HCT116 (cell line): ENCODE measurements at regions not wholly inside any gene's neighbourhood (a gene's known extent, or its start where the extent isn't known, plus 50 kb on each side); places are given as distances from the start of the nearest gene placed in this dataset.

Source experiments
- ATAC-seq: fragments of 200-7000 bp; cut with Tn5 transposase; 2 replicates; pipeline ENCODE4 v1.9.1; 2020; ENCODE audit warnings: mild to moderate bottlenecking, moderate library complexity
- BruUV-seq: library from RNA; stranded (reverse); fragments of 400-500 nt; replicated peaks from 2 replicates; lab custom pipeline; 2021; lab: Mats Ljungman, UMichigan
- CTCF ChIA-PET: fragments of 300-600 bp; sonication (Branson Sonifier 250); formaldehyde crosslinking; loops from one replicate; lab custom pipeline; 2021; ENCODE audit warnings: antibody characterized with exemption; lab: Charles Lee
- POLR2A ChIA-PET: fragments of 300-600, 350-600 bp; sonication (Branson Sonifier 250); formaldehyde crosslinking; loops from one replicate; lab custom pipeline; 2021; ENCODE audit warnings: antibody characterized with exemption; lab: Charles Lee
- RAD21 ChIA-PET, 2 experiments: fragments of 300-600 bp; sonication (Branson Sonifier 250); formaldehyde crosslinking; loops; one replicate each; lab custom pipeline; 2023; ENCODE audit warnings: low total read pairs in 2 of 2; ENCODE audit not compliant: uncharacterized antibody in 2 of 2, unreplicated experiment in 2 of 2, low non-redundant PET in 1 of 2; lab: Charles Lee
- DNase-seq: peaks from one replicate; pipeline ENCODE4 v3.0.0-alpha.2; 2010; ENCODE audit warnings: low read depth, low spot score
- H2AFZ ChIP-seq: fragments of 200-600 bp; shearing (Covaris generic), sonication (generic); 2 replicates; pipeline ENCODE4 v1.6.1; 2017; ENCODE audit warnings: low read depth, mixed run types, mixed read lengths, antibody characterized with exemption, low read length; ENCODE audit not compliant: poor library complexity, severe bottlenecking
- H3K27ac ChIP-seq: 2 replicates; pipeline ENCODE4 v1.5.1; 2012; ENCODE audit warnings: low read depth, low read length
- H3K27me3 ChIP-seq: fragments of 200-600 bp; sonication (generic); 2 replicates; pipeline ENCODE4 v1.6.1; 2016; ENCODE audit warnings: mixed run types, low read length, mixed read lengths; ENCODE audit not compliant: insufficient read depth
- H3K36me3 ChIP-seq, 2 experiments: fragments of 200-500 bp in 1 of 2; fragments of 200-600 bp in 1 of 2; sonication (Bioruptor generic) in 1 of 2; sonication (generic) in 1 of 2; 2 replicates each; pipeline versions ENCODE4 v1.5.1 to v1.6.1; 2014 to 2016; ENCODE audit warnings: low read length in 2 of 2, inconsistent platforms in 1 of 2, mixed read lengths in 1 of 2, mixed run types in 1 of 2; ENCODE audit not compliant: insufficient read depth in 2 of 2, control insufficient read depth in 1 of 2
- H3K4me1 ChIP-seq, 2 experiments: fragments of 200-600 bp in 1 of 2; sonication (generic) in 1 of 2; 2 replicates each; pipeline versions ENCODE4 v1.5.1 to v1.6.1; 2012 to 2017; ENCODE audit warnings: low read length in 2 of 2, inconsistent platforms in 1 of 2, mild to moderate bottlenecking in 1 of 2, mixed read lengths in 1 of 2, mixed run types in 1 of 2, moderate library complexity in 1 of 2; ENCODE audit not compliant: insufficient read depth in 2 of 2, control insufficient read depth in 1 of 2
- H3K4me2 ChIP-seq: fragments of 200-600 bp; sonication (generic); 2 replicates; pipeline ENCODE4 v1.6.1; 2017; ENCODE audit warnings: mixed run types, low read length, mixed read lengths
- H3K4me3 ChIP-seq, 2 experiments: fragments of 200-600 bp in 1 of 2; sonication (generic) in 1 of 2; replicated peaks in 1 of 2; 2 replicates each; pipeline ENCODE4 v1.5.1; 2011 to 2016; ENCODE audit warnings: low read length in 2 of 2, control low read depth in 1 of 2, low read depth in 1 of 2, mild to moderate bottlenecking in 1 of 2, mixed read lengths in 1 of 2, mixed run types in 1 of 2
- H3K79me2 ChIP-seq: fragments of 200-600 bp; sonication (generic); 2 replicates; pipeline ENCODE4 v1.6.1; 2017; ENCODE audit warnings: mild to moderate bottlenecking, mixed run types, low read length, moderate library complexity, mixed read lengths; ENCODE audit not compliant: insufficient read depth
- H3K9ac ChIP-seq: fragments of 200-600 bp; sonication (generic); 2 replicates; pipeline ENCODE4 v1.6.1; 2016; ENCODE audit warnings: low read length, mixed read lengths
- H3K9me2 ChIP-seq: fragments of 200-600 bp; sonication (generic), shearing (Covaris generic); 2 replicates; pipeline ENCODE4 v1.6.1; 2017; ENCODE audit warnings: mixed run types, mild to moderate bottlenecking, moderate library complexity; ENCODE audit not compliant: insufficient read depth
- H3K9me3 ChIP-seq, 2 experiments: fragments of 200-500 bp in 1 of 2; fragments of 200-600 bp in 1 of 2; sonication (Bioruptor generic) in 1 of 2; sonication (generic) in 1 of 2; 2 replicates each; pipeline ENCODE4 v1.6.1; 2014 to 2017; ENCODE audit warnings: low read length in 2 of 2, mixed read lengths in 2 of 2, inconsistent platforms in 1 of 2, low read depth in 1 of 2, mild to moderate bottlenecking in 1 of 2, mixed run types in 1 of 2, moderate library complexity in 1 of 2; ENCODE audit not compliant: control insufficient read depth in 1 of 2, insufficient read depth in 1 of 2
- H4K20me1 ChIP-seq: fragments of 200-600 bp; sonication (generic), shearing (Covaris generic); 2 replicates; pipeline ENCODE4 v1.6.1; 2017; ENCODE audit warnings: mixed run types, mild to moderate bottlenecking, moderate library complexity; ENCODE audit not compliant: insufficient read depth
- CBX3 ChIP-seq: IDR thresholded peaks from 2 replicates; pipeline ENCODE4 v1.6.1; 2012; ENCODE audit warnings: low read depth
- ELF1 ChIP-seq: IDR thresholded peaks from 2 replicates; pipeline ENCODE4 v1.6.1; 2012; ENCODE audit warnings: low read depth, borderline replicate concordance
- EZH2phosphoT487 ChIP-seq: fragments of 200-600 bp; IDR thresholded peaks from 2 replicates; pipeline ENCODE4 v1.6.1; 2018; ENCODE audit warnings: antibody characterized with exemption, borderline replicate concordance
- FOSL1 ChIP-seq: IDR thresholded peaks from 2 replicates; pipeline ENCODE4 v1.6.1; 2012; ENCODE audit warnings: low read depth
- JUND ChIP-seq: IDR thresholded peaks from 2 replicates; pipeline ENCODE4 v1.6.1; 2012
- REST ChIP-seq: IDR thresholded peaks from 2 replicates; pipeline ENCODE4 v1.6.1; 2012; ENCODE audit warnings: low read depth
- SP1 ChIP-seq: IDR thresholded peaks from 2 replicates; pipeline ENCODE4 v1.6.1; 2012; ENCODE audit warnings: low read depth
- SRF ChIP-seq: IDR thresholded peaks from 2 replicates; pipeline ENCODE4 v1.6.1; 2012; ENCODE audit warnings: low read depth
- TCF7L2 ChIP-seq: IDR thresholded peaks from 2 replicates; pipeline ENCODE4 v1.7.0; 2011; ENCODE audit warnings: borderline replicate concordance, inconsistent platforms; ENCODE audit not compliant: insufficient read depth, insufficient read length; ENCODE audit errors: extremely low read depth
- YY1 ChIP-seq: IDR thresholded peaks from 2 replicates; pipeline ENCODE4 v1.6.1; 2011; ENCODE audit warnings: low read length, low read depth, moderate library complexity, mild to moderate bottlenecking; ENCODE audit not compliant: insufficient replicate concordance; ENCODE audit errors: extremely low read depth
- ZFX ChIP-seq: fragments of 450-650 bp; IDR thresholded peaks from 2 replicates; pipeline ENCODE4 v1.6.1; 2017
- intact Hi-C: fragments of 100-400 bp; cut with micrococcal nuclease; formaldehyde crosslinking; loops from 2 replicates; pipeline ENCODE4 v1.10.0; 2022

GRCh38 chr16:61364990-61365389 is 671.2 kb downstream of the CDH8 start:
- no peak overlapping the region for H3K9ac ChIP-seq
- POLR2A ChIA-PET, result no interaction called here
- DNase-seq (no peak), ATAC-seq (no peak)
- RAD21 ChIA-PET, result no interaction called here
- CTCF ChIA-PET, result no interaction called here
- peaks cover 11 to 24% of the 10 kb centered on the region in 2 experiments; a peak in 2 of 4 replicates for H3K9me3 ChIP-seq
- no peak overlapping the region for H2AFZ ChIP-seq
- H3K27ac ChIP-seq, result no peak overlapping the region
- no TSS peak for BruUV-seq
- H3K4me1 ChIP-seq, result no peaks in the 10 kb centered on the region
- no peak overlapping the region for H3K4me2 ChIP-seq
- no peaks in the 10 kb centered on the region for H3K36me3 ChIP-seq
- no peaks in the 10 kb centered on the region for H3K9me2 ChIP-seq
- H3K27me3 ChIP-seq, result no peaks in the 10 kb centered on the region
- intact Hi-C loops, result no loop called here
- no peak overlapping the region for H3K4me3 ChIP-seq
- no peak for TF ChIP-seq CBX3
- no peak for TF ChIP-seq EZH2phosphoT487
- TF ChIP-seq SRF, result no peak
- TF ChIP-seq REST, result no peak
- no peak for TF ChIP-seq YY1
- no peak for TF ChIP-seq FOSL1
- no peak for TF ChIP-seq TCF7L2
- TF ChIP-seq SP1, result no peak
- no peak for TF ChIP-seq JUND
- no peak for TF ChIP-seq ELF1
- TF ChIP-seq ZFX, result no peak
- TF ChIP-seq, all 23 proteins: peak for 0
- no peaks in the 10 kb centered on the region for H4K20me1 ChIP-seq
- no peaks in the 10 kb centered on the region for H3K79me2 ChIP-seq
